Ammon's horn (tissue), 1 donor: ENCODE measurements at regions not wholly inside any gene's neighbourhood (a gene's known extent, or its start where the extent isn't known, plus 50 kb on each side); places are given as distances from the start of the nearest gene placed in this dataset.

ENCODE experiments used
- DNase-seq: peaks from one replicate; pipeline ENCODE4 v3.0.0-alpha.2; 2016; ENCODE audit warnings: low spot score

- no peak for DNase-seq
Observed at GRCh38 chr18:46344416-46345180, 240.4 kb downstream of the HAUS1 start.

GRCh38 chr18:46345181-46345465 lies 240.9 kb downstream of the HAUS1 start:
- DNase-seq, result no peak

- DNase-seq, result no peak
Observed at GRCh38 chr18:46346213-46346612, 242.0 kb downstream of the HAUS1 start.

- no peak for DNase-seq
Observed at GRCh38 chr18:46346896-46347630, 242.9 kb downstream of the HAUS1 start.

- DNase-seq, result no peak
Observed at GRCh38 chr18:46350598-46351159, 246.5 kb downstream of the HAUS1 start.

GRCh38 chr18:46352520-46353250 lies 248.5 kb downstream of the HAUS1 start:
- no peak for DNase-seq

GRCh38 chr18:46353460-46353859 lies 249.3 kb downstream of the HAUS1 start:
- no peak for DNase-seq

GRCh38 chr18:46356278-46357033 lies 252.3 kb downstream of the HAUS1 start:
- DNase-seq, result no peak

- no peak for DNase-seq
Observed at GRCh38 chr18:46360102-46360699, 256.0 kb downstream of the HAUS1 start.

GRCh38 chr18:46360866-46361265 lies 256.7 kb downstream of the HAUS1 start:
- no peak for DNase-seq

- DNase-seq, result no peak
Observed at GRCh38 chr18:46362533-46362932, 258.3 kb downstream of the HAUS1 start.

- no peak for DNase-seq
Observed at GRCh38 chr18:46364048-46364447, 259.9 kb downstream of the HAUS1 start.

- DNase-seq, result no peak
Observed at GRCh38 chr18:46366201-46366600, 262.0 kb downstream of the HAUS1 start.

- DNase-seq, result no peak
Observed at GRCh38 chr18:46366751-46367376, 262.7 kb downstream of the HAUS1 start.

- no peak for DNase-seq
Observed at GRCh38 chr18:46369323-46369722, 265.1 kb downstream of the HAUS1 start.

GRCh38 chr18:46370898-46371297 lies 266.7 kb downstream of the HAUS1 start:
- no peak for DNase-seq

- DNase-seq, result no peak
Observed at GRCh38 chr18:46372670-46373069, 268.5 kb downstream of the HAUS1 start.

- no peak for DNase-seq
Observed at GRCh38 chr18:46373131-46373530, 268.9 kb downstream of the HAUS1 start.

GRCh38 chr18:46373791-46374190 lies 269.6 kb downstream of the HAUS1 start:
- no peak for DNase-seq

- no peak for DNase-seq
Observed at GRCh38 chr18:46374850-46375249, 270.7 kb downstream of the HAUS1 start.

GRCh38 chr18:46377557-46377956 lies 273.4 kb downstream of the HAUS1 start:
- no peak for DNase-seq
